Kidney (tissue), 13 donors: ENCODE measurements at regions not wholly inside any gene's neighbourhood (a gene's known extent, or its start where the extent isn't known, plus 50 kb on each side); places are given as distances from the start of the nearest gene placed in this dataset.

Experiments used
- DNase-seq, 5 donors: peaks; one replicate each; pipeline ENCODE4 v3.0.0-alpha.2; 2013 to 2020
- FAIRE-seq: peaks from 2 replicates; lab custom pipeline; 2012; peaks lifted over from hg19 to GRCh38; lab: Jason Lieb, UNC
- H3K27ac ChIP-seq, 2 donors: one replicate each; pipeline ENCODE4 v1.7.0; 2013; ENCODE audit warnings: low read depth in 2 of 2, low read length in 2 of 2, inconsistent platforms in 1 of 2
- H3K27me3 ChIP-seq: one replicate; pipeline ENCODE4 v1.7.1; 2013; ENCODE audit warnings: low read length, inconsistent platforms; ENCODE audit not compliant: control insufficient read depth, insufficient read depth
- H3K36me3 ChIP-seq, 3 donors: one replicate each; pipeline versions ENCODE4 v1.7.0 to v1.7.1; 2013; ENCODE audit warnings: low read length in 3 of 3, control low read depth in 1 of 3, inconsistent platforms in 1 of 3; ENCODE audit not compliant: insufficient read depth in 3 of 3, control insufficient read depth in 2 of 3
- H3K4me1 ChIP-seq, 3 donors: one replicate each; pipeline versions ENCODE4 v1.7.0 to v1.7.1; 2013; ENCODE audit warnings: low read length in 3 of 3, inconsistent platforms in 1 of 3, low read depth in 1 of 3; ENCODE audit not compliant: control insufficient read depth in 2 of 3, insufficient read depth in 2 of 3
- H3K4me3 ChIP-seq, 3 donors: one replicate each; pipeline versions ENCODE4 v1.7.0 to v1.8.1; 2013; ENCODE audit warnings: low read length in 3 of 3, control low read depth in 1 of 3, inconsistent platforms in 1 of 3
- H3K9ac ChIP-seq, 3 donors: one replicate each; pipeline versions ENCODE4 v1.7.0 to v1.7.1; 2013; ENCODE audit warnings: low read length in 3 of 3, control low read depth in 1 of 3, inconsistent platforms in 1 of 3
- H3K9me3 ChIP-seq, 3 donors: one replicate each; pipeline versions ENCODE4 v1.7.0 to v1.7.1; 2013; ENCODE audit warnings: low read length in 3 of 3, control low read depth in 1 of 3, inconsistent platforms in 1 of 3; ENCODE audit not compliant: control insufficient read depth in 2 of 3, insufficient read depth in 1 of 3
- intact Hi-C: fragments of 100-400 bp; cut with DNase I; formaldehyde crosslinking; loops from one replicate; pipeline ENCODE4 v1.11.1; 2022
- TF ChIP-seq, protein P1 (sequence below): IDR thresholded peaks from 3 replicates; pipeline ENCODE4 v1.5.1; 2012; ENCODE audit warnings: mild to moderate bottlenecking, moderate library complexity, borderline replicate concordance; ENCODE audit not compliant: insufficient read depth; ENCODE audit errors: extremely low read depth
- donor health status: control.
- donor health status: control.
- donor health status: control.
- donor health status: control.
- donor health status: control.
- donor health status: DM: yes; HTN: yes; CAD: no.
- donor health status: Normal renal cell carcinoma (clear cell type).

DNA sequence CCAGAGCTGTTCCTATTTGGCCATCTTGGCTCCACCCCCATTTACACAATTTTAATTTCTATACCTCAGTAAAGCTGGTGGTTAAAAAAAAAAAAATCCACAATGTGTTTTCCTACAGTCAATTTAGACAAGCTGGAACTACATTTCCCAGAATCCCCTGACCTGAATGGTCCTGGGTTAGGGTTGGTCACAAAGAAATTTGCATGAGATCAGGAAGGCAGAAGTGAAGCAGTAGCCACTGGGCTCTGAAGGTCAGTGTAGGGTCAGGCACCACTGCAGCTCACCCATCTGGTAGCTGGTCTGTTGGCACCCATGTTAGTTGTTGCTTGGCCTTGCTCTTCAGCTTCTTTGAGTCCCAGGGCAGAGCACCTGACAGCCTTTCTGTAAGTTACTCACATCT, 210.7 kb upstream of the API5 start:
- H3K36me3 ChIP-seq = no peaks in the 10 kb centered on the region
- H3K4me3 ChIP-seq = no peak overlapping the region
- no peaks in the 10 kb centered on the region for H3K9me3 ChIP-seq
- FAIRE-seq = no peak
- H3K27me3 ChIP-seq = no peaks in the 10 kb centered on the region
- TF ChIP-seq, protein P1, sequence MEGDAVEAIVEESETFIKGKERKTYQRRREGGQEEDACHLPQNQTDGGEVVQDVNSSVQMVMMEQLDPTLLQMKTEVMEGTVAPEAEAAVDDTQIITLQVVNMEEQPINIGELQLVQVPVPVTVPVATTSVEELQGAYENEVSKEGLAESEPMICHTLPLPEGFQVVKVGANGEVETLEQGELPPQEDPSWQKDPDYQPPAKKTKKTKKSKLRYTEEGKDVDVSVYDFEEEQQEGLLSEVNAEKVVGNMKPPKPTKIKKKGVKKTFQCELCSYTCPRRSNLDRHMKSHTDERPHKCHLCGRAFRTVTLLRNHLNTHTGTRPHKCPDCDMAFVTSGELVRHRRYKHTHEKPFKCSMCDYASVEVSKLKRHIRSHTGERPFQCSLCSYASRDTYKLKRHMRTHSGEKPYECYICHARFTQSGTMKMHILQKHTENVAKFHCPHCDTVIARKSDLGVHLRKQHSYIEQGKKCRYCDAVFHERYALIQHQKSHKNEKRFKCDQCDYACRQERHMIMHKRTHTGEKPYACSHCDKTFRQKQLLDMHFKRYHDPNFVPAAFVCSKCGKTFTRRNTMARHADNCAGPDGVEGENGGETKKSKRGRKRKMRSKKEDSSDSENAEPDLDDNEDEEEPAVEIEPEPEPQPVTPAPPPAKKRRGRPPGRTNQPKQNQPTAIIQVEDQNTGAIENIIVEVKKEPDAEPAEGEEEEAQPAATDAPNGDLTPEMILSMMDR = no peak
- intact Hi-C loops = no loop called here
- no peaks in the 10 kb centered on the region for H3K4me1 ChIP-seq
- no peak overlapping the region for H3K27ac ChIP-seq
- H3K9ac ChIP-seq = no peak overlapping the region
- no peak for DNase-seq

DNA sequence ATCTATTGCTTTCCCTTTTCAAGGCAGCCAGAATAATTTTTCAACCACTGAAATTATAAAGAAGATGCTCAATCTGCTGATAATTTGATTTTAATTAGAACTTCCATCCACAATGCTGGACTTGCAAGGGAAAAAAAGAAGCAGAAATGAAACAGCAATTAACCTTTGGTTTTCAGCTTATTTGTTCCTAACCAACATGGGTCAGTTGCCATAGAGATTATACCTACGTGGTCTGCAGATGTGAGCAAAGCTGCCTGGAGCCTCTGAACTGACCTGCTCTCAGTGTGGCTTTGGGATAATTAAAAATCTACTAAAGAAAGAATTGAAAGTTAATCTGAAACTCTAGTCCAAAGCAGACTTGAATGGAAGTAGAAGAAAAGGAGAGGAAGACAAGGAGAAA, 195.7 kb upstream of the API5 start:
- Histone ChIP-seq H3K9ac (no peak overlapping the region), H3K4me3 (no peak overlapping the region), H3K27ac (no peak overlapping the region), H3K4me1 (no peaks in the 10 kb centered on the region), H3K27me3 (no peaks in the 10 kb centered on the region), H3K9me3 (no peaks in the 10 kb centered on the region), H3K36me3 (no peaks in the 10 kb centered on the region)
- intact Hi-C loops = no loop called here
- no peak for FAIRE-seq
- TF ChIP-seq, protein P1 = no peak
- no peak for DNase-seq

DNA sequence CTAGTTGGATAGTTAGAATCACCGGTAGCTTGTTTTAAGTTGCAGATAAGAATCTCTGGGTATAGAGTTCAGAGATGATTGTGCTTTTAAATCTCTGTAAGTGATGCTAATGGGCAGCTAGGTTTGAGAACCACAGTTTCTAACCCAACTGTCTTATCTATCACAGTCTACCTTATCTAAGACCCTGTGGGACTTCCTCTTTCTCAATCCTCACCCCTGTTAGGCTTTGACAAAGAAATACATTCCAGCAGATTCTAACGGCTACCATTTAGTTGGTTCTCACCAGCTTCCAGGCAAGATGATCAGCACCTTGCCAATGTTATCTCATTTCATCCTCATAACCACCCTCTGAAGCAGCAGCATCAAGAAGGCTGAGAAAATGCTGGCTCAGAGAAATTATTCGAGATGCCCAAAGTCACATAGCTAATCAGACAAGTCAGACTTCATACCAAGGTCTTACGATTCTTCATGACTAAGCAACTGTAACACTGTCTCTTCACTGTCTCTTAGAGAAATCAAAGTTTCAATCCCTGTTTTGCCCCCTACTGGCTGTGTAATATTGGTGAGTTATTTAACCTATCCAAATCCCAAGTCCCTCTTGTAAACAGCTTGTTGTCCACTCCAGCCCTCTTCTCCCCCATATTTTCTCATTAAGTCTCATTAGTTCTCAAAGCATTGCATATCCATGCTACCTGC, 192.4 kb upstream of the API5 start:
- Histone ChIP-seq H3K4me3 (no peak overlapping the region), H3K27me3 (no peaks in the 10 kb centered on the region), H3K9ac (no peak overlapping the region), H3K4me1 (no peaks in the 10 kb centered on the region), H3K36me3 (no peaks in the 10 kb centered on the region), H3K27ac (no peak overlapping the region), H3K9me3 (no peaks in the 10 kb centered on the region)
- intact Hi-C loops = no loop called here
- TF ChIP-seq, protein P1 = no peak
- DNase-seq (no peak), FAIRE-seq (no peak)

DNA sequence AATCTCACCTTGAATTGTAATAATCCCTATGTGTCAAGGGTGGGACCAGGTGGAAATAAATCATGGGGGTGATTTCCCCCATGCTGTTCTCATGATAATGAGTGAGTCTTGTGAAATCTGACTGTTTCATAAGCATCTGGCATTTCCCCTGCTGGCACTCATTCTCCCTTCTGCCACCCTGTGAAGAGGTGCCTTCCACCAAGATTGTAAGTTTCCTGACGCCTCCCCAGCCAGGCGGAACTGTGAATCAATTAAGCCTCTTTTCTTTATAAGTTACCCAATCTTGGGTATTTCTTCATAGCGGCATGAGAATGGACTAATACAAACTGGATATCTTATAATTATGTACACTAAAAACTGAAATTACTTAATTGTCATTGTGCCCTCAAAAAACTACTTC, 189.2 kb upstream of the API5 start:
- DNase-seq (no peak), FAIRE-seq (no peak)
- no peak overlapping the region for H3K4me3 ChIP-seq
- no peaks in the 10 kb centered on the region for H3K36me3 ChIP-seq
- no peak overlapping the region for H3K27ac ChIP-seq
- H3K9ac ChIP-seq = no peak overlapping the region
- H3K4me1 ChIP-seq = no peaks in the 10 kb centered on the region
- intact Hi-C loops = no loop called here
- no peaks in the 10 kb centered on the region for H3K27me3 ChIP-seq
- TF ChIP-seq, protein P1 = no peak
- no peaks in the 10 kb centered on the region for H3K9me3 ChIP-seq
